Tibial nerve (tissue), 4 donors: ENCODE measurements at regions not wholly inside any gene's neighbourhood (a gene's known extent, or its start where the extent isn't known, plus 50 kb on each side); places are given as distances from the start of the nearest gene placed in this dataset.

Source experiments
- DNase-seq, 2 donors: peaks; one replicate each; pipeline ENCODE4 v3.0.0-alpha.2; 2019; ENCODE audit warnings: low spot score in 2 of 2
- H3K27ac ChIP-seq, 4 donors: fragments of 200-600 bp; sonication (generic) in 3 of 4; one replicate each; pipeline ENCODE4 v1.5.1; 2017 to 2019; ENCODE audit warnings: mild to moderate bottlenecking in 1 of 4
- H3K27me3 ChIP-seq, 2 donors: fragments of 200-600 bp; sonication (generic) in 1 of 2; one replicate each; pipeline versions ENCODE4 v1.5.1 to v1.6.0; 2017 to 2019
- H3K36me3 ChIP-seq, 3 donors: fragments of 200-600 bp; sonication (generic); one replicate each; pipeline ENCODE4 v1.5.1; 2018 to 2019
- H3K4me1 ChIP-seq, 4 donors: fragments of 200-600 bp; sonication (generic) in 3 of 4; one replicate each; pipeline ENCODE4 v1.5.1; 2017 to 2019
- H3K4me3 ChIP-seq, 4 donors: fragments of 200-600 bp; sonication (generic) in 3 of 4; one replicate each; pipeline ENCODE4 v1.5.1; 2017 to 2019; ENCODE audit warnings: mild to moderate bottlenecking in 1 of 4, moderate library complexity in 1 of 4
- H3K9me3 ChIP-seq, 4 donors: fragments of 200-600 bp; sonication (generic) in 3 of 4; one replicate each; pipeline ENCODE4 v1.5.1; 2017 to 2019
- EP300 ChIP-seq, 2 donors: sonication (generic); formaldehyde crosslinking; IDR thresholded peaks; one replicate each; pipeline ENCODE4 v1.6.1; 2017; ENCODE audit warnings: antibody characterized with exemption in 2 of 2, mild to moderate bottlenecking in 1 of 2
- POLR2A ChIP-seq, 2 donors: fragments of 450-650 bp; IDR thresholded peaks; one replicate each; pipeline ENCODE4 v1.6.1; 2017; ENCODE audit warnings: antibody characterized with exemption in 2 of 2, mild to moderate bottlenecking in 2 of 2, moderate library complexity in 2 of 2
- WGBS, 2 donors: methylation state at CpG; one replicate each; pipeline ENCODE4 v1.1.5; 2018; 5-methylcytosine and 5-hydroxymethylcytosine counted together
- TF ChIP-seq, protein P1 (sequence below), 5 experiments: fragments of 200-600 bp in 3 of 5; fragments of 450-650 bp in 2 of 5; sonication (generic) in 3 of 5; IDR thresholded peaks; one replicate each; pipeline ENCODE4 v1.5.1; 2016 to 2019; ENCODE audit warnings: antibody characterized with exemption in 5 of 5, mild to moderate bottlenecking in 3 of 5, moderate library complexity in 2 of 5

DNA sequence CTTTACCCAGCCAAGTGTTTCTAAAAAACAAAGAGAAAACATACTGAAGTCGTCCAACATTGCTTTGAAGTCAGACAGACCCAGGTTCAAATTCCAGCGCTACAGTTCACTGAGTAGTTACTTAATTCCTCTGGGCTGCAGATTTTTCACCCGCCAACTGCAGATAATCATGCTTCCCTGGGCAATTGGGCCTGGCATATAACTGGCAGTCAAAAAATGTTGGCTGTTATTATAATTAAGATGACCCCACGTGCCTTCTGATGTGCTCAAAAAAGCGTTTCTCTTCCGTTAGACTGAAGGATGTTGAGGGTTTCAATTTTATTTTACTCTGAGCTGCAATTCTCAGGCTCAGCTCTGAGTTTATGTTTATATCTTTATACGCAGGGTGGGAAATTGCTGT lies 156.1 kb upstream of the CITED2 start:
- no peaks in the 10 kb centered on the region for H3K27me3 ChIP-seq
- 66 to 80% methylated on average over 7 of the region's 7 CpGs for WGBS, 2 donors
- H3K36me3 ChIP-seq, result no peaks in the 10 kb centered on the region
- TF ChIP-seq, protein P1, sequence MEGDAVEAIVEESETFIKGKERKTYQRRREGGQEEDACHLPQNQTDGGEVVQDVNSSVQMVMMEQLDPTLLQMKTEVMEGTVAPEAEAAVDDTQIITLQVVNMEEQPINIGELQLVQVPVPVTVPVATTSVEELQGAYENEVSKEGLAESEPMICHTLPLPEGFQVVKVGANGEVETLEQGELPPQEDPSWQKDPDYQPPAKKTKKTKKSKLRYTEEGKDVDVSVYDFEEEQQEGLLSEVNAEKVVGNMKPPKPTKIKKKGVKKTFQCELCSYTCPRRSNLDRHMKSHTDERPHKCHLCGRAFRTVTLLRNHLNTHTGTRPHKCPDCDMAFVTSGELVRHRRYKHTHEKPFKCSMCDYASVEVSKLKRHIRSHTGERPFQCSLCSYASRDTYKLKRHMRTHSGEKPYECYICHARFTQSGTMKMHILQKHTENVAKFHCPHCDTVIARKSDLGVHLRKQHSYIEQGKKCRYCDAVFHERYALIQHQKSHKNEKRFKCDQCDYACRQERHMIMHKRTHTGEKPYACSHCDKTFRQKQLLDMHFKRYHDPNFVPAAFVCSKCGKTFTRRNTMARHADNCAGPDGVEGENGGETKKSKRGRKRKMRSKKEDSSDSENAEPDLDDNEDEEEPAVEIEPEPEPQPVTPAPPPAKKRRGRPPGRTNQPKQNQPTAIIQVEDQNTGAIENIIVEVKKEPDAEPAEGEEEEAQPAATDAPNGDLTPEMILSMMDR (IDR thresholded peaks at IDR 0.05), result no peak
- TF ChIP-seq EP300 (IDR thresholded peaks at IDR 0.05) (no peak), POLR2A (IDR thresholded peaks at IDR 0.05) (no peak)
- H3K9me3 ChIP-seq, result no peaks in the 10 kb centered on the region
- no peak overlapping the region for H3K4me3 ChIP-seq
- peaks cover 0 to 35% (median 8%) of the 10 kb centered on the region in 4 donors for H3K4me1 ChIP-seq
- DNase-seq, result no peak
- peak overlapping the region in 1 of 4 donors; percentile 5 for H3K27ac ChIP-seq

DNA sequence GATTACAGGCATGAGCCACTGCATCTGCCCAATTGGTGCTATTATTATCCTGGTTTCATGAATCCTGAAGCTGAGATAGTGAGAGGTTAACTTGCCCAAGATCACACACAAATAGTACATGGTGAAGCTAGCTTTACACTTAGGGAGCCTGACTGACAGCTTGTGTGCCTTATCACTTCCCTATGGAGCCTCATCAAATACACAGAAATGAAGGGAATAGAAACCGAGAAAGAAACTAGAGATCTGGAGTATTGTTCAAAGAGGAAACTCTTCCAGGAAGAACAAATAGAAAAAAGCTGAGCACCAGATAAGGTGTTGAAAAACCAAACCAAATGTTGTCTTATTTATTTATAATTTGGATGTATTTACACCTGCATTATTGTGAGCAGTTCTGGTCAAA lies 155.0 kb upstream of the CITED2 start:
- H3K27me3 ChIP-seq, result no peaks in the 10 kb centered on the region
- 89 to 91% methylated on average over 1 of the region's 1 CpG for WGBS, 2 donors
- H3K36me3 ChIP-seq, result no peaks in the 10 kb centered on the region
- H3K9me3 ChIP-seq, result no peaks in the 10 kb centered on the region
- TF ChIP-seq, protein P1 (IDR thresholded peaks at IDR 0.05), result no peak
- TF ChIP-seq EP300 (IDR thresholded peaks at IDR 0.05), result no peak
- no peak for TF ChIP-seq POLR2A (IDR thresholded peaks at IDR 0.05)
- peaks cover 0 to 27% (median 6%) of the 10 kb centered on the region in 4 donors for H3K4me1 ChIP-seq
- no peak overlapping the region for H3K4me3 ChIP-seq
- DNase-seq, result no peak
- no peak overlapping the region for H3K27ac ChIP-seq

DNA sequence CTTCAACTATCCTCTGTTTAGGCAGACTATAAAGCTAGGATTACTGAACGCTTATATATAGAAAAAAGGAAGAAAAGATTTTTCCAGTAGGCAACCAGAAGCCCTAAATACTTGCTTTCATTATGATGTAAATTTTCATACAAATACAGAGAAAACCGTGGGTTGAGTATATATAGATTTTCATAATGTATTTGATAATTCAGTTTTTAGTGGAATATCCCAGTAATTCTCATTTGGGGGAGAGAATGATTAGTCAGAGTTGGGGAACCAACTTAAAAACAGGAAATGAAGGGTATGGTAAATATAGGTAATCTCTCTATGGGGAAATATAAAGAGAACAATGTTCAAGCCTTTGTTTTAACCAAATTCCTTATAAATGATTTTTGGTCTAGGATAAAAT lies 154.0 kb upstream of the CITED2 start:
- no peak overlapping the region for H3K4me3 ChIP-seq
- no peaks in the 10 kb centered on the region for H3K9me3 ChIP-seq
- H3K27ac ChIP-seq, result no peak overlapping the region
- H3K27me3 ChIP-seq, result no peaks in the 10 kb centered on the region
- TF ChIP-seq POLR2A (IDR thresholded peaks at IDR 0.05), result no peak
- TF ChIP-seq, protein P1 (IDR thresholded peaks at IDR 0.05), result no peak
- TF ChIP-seq EP300 (IDR thresholded peaks at IDR 0.05), result no peak
- no peak for DNase-seq
- peaks cover 0 to 17% (median 0%) of the 10 kb centered on the region in 4 donors for H3K4me1 ChIP-seq
- H3K36me3 ChIP-seq, result no peaks in the 10 kb centered on the region
- 69 to 80% methylated on average over 2 of the region's 2 CpGs for WGBS, 2 donors

DNA sequence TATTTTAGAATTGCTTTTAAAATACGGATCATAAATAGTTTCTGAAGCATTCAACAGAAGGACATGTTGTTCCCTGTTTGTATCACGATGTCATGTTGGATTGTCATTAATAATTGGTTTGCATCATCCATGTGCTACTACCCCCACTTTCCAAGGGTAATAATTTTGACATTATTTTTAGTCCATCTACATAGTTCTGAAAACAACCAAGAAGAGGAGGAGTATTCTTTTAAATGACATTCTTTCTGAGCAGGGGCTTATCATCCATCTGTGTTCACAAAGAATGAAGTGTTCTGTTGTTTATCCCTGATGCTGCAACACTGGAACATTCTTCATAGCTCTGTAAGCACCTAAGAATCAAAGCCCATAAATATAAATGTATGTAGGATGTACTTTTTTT lies 151.0 kb upstream of the CITED2 start:
- Histone ChIP-seq H3K27ac (no peak overlapping the region), H3K36me3 (no peaks in the 10 kb centered on the region), H3K27me3 (no peaks in the 10 kb centered on the region), H3K9me3 (no peaks in the 10 kb centered on the region), H3K4me1 (no peaks in the 10 kb centered on the region), H3K4me3 (no peak overlapping the region)
- TF ChIP-seq EP300 (IDR thresholded peaks at IDR 0.05) (no peak), POLR2A (IDR thresholded peaks at IDR 0.05) (no peak)
- TF ChIP-seq, protein P1 (IDR thresholded peaks at IDR 0.05), result no peak
- no peak for DNase-seq
- WGBS, 2 donors, result 41 to 65% methylated on average over 2 of the region's 2 CpGs

DNA sequence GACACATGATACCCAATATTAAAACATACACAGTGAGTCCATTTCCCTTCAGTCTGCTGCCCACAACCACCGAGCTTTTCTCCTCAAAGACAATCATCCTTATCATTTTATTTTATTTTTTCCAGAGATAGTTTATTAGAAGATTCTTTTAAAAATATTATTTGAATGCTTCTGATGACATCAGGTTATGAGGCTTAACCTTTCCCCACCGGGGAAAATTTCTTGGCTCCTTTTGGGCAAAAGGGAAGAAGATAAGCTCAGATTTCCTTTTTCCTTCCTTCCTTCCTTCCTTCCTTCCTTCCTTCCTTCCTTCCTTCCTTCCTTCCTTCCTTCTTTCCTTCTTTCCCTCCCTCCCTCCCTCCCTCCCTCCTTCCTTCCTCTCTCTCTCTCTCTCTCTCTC lies 149.5 kb upstream of the CITED2 start:
- TF ChIP-seq EP300 (IDR thresholded peaks at IDR 0.05) (no peak), POLR2A (IDR thresholded peaks at IDR 0.05) (no peak)
- TF ChIP-seq, protein P1 (IDR thresholded peaks at IDR 0.05), result no peak
- Histone ChIP-seq H3K4me1 (no peaks in the 10 kb centered on the region), H3K36me3 (no peaks in the 10 kb centered on the region), H3K4me3 (no peak overlapping the region), H3K9me3 (no peaks in the 10 kb centered on the region), H3K27ac (no peak overlapping the region), H3K27me3 (no peaks in the 10 kb centered on the region)
- WGBS, 2 donors, result 78 to 79% methylated on average over 2 of the region's 2 CpGs
- DNase-seq, result no peak
